GM19240 (cell line): ENCODE measurements at regions not wholly inside any gene's neighbourhood (a gene's known extent, or its start where the extent isn't known, plus 50 kb on each side); places are given as distances from the start of the nearest gene placed in this dataset.

Experiments
- DNase-seq: peaks from one replicate; pipeline ENCODE4 v3.0.0; 2011; ENCODE audit warnings: low spot score; ENCODE audit not compliant: insufficient read length

DNA sequence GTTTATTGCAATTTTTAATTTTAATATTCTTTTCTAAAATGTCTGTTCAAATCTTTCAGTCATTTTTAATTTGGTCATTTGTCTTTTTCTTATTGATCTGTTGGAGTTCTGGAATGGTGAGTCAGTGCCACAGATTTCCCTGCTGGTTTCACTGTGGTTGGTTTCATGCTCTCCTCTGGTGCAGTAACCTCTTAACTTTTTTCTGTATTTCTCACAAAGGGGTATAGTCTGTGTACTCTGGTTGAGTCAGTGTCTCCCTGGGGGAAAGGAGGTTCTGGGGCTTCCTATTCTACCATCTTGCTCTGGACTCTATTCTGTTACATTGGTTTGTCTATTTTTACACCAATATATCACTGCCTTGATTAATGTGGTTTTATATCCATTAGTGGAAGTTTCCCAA, 178.8 kb downstream of the CSNK1G3 start:
- DNase-seq, result no peak

DNA sequence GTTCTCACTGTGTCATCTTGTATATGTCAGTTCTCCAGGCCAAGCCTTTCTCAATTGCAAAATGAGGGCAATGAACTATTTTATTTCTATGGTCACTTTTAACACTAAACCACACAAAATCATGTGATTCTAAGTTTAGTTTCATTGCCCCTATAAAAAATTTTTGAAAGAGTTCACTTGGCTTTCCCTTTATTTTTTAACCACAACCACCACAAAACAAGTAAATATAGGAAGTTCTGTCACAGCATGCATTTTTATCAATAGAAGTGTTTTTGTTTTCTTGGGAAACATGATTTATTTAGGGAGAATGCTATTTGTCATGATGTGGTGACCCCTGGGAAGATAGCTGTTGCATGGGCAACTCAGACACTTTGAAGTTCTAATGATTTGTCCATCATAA, 169.1 kb downstream of the CSNK1G3 start:
- DNase-seq, result no peak

DNA sequence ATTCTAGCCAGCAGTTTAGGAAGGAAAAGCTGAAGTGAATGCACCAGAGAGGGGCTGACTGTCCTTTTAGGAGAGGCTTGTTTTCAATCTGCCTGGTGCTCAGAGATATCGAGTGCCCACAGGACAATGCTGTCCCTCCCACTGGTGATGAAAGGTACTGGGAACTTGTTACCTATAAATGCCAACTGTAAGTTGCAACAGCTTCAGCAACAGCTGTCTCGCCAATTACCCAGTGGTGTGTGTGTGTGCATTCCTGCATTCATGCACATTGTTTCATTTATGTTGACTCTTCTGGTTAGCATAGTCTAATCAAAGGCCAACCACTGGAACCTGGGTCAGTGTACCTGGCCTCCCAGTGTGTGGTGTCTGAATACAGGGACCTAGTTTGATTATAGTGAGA, 161.1 kb downstream of the CSNK1G3 start:
- DNase-seq, result no peak

DNA sequence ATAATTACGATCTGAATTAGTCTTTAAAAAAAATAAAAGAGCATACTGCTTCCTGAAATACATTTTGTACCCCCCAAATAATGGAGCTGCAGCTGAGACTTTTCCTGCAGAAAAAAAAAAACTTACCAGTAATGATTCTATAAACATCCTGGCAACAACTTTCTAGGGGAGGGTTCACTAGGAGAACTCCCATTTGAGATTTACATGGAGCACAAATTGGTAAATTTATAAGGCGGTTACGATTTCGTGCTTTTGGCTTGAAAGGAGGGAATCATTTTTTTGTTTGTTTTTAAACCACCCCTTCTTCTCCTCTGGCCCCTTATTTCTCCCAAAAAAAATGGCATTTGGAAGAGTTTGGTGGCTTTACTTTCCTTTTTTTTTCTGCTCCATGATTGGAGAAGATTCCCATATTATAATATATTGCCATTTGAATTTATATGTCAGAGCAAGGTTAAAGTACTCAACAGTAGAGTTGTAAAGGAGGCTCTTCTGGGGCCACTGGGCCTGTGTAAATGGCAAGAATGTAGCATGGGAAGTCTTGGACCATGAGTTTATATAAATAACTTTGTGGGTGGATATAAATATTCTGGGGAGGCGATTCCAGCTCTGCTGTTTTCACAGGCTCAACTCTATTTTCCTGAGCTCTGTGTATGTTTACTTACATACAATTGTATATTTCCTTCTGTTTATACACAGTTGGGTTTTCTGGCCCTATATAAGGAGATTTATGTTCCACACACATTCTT, 159.9 kb downstream of the CSNK1G3 start:
- DNase-seq, result no peak

DNA sequence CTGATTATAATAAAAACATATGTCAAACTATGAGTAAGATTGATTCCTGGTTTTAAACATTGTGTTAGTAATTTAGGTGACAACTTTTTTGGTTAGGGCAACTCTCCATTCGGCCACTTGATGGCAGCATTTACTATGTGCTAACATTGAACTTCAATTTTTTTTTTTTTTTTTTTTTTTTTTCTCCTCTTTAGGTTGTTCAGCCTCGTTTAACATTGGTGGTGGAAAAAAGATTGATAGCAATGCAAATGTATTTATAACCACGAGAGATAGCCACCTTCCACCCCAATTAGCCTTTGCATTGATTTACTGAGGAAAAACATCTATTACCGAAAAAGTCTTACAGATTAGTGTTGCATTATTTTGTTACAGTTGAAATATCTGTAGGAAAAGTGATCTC, 159.1 kb downstream of the CSNK1G3 start:
- peak; percentile 3 for DNase-seq
